DLD1 (cell line): ENCODE measurements at regions not wholly inside any gene's neighbourhood (a gene's known extent, or its start where the extent isn't known, plus 50 kb on each side); places are given as distances from the start of the nearest gene placed in this dataset.

Source experiments
- in situ Hi-C: cut with HindIII; loops from 2 replicates; pipeline ENCODE4 v1.10.0; 2017; ENCODE audit warnings: low sequenced_read_pairs

- in situ Hi-C loops: no loop called here
These were observed 50.1 kb upstream of the EFEMP1 start for GRCh38 chr2:55973673-55974072.

- in situ Hi-C loops: no loop called here
These were observed 53.1 kb upstream of the EFEMP1 start for GRCh38 chr2:55976681-55977080.

- in situ Hi-C loops: no loop called here
These were observed 61.8 kb upstream of the EFEMP1 start for GRCh38 chr2:55985406-55985805.

GRCh38 chr2:55986001-55986400 is 62.4 kb upstream of the EFEMP1 start:
- in situ Hi-C loops: no loop called here

GRCh38 chr2:55986700-55987440 is 63.3 kb upstream of the EFEMP1 start:
- in situ Hi-C loops: no loop called here

- in situ Hi-C loops: no loop called here
These were observed 65.8 kb upstream of the EFEMP1 start for GRCh38 chr2:55989405-55989804.

- in situ Hi-C loops: no loop called here
These were observed 68.9 kb upstream of the EFEMP1 start for GRCh38 chr2:55992455-55992854.

GRCh38 chr2:55993685-55994084 is 70.1 kb upstream of the EFEMP1 start:
- in situ Hi-C loops: no loop called here

GRCh38 chr2:55995211-55995610 is 71.6 kb upstream of the EFEMP1 start:
- in situ Hi-C loops: no loop called here

GRCh38 chr2:55995902-55996301 is 72.3 kb upstream of the EFEMP1 start:
- in situ Hi-C loops: no loop called here

GRCh38 chr2:55999231-55999630 is 75.6 kb upstream of the EFEMP1 start:
- in situ Hi-C loops: no loop called here

GRCh38 chr2:55999790-56000189 is 76.2 kb upstream of the EFEMP1 start:
- in situ Hi-C loops: no loop called here

GRCh38 chr2:56001947-56002346 is 78.4 kb upstream of the EFEMP1 start:
- in situ Hi-C loops: no loop called here

GRCh38 chr2:56008661-56009431 is 85.3 kb upstream of the EFEMP1 start:
- in situ Hi-C loops: no loop called here

- in situ Hi-C loops: no loop called here
These were observed 86.3 kb upstream of the EFEMP1 start for GRCh38 chr2:56009758-56010458.

GRCh38 chr2:56011624-56012023 is 88.0 kb upstream of the EFEMP1 start:
- in situ Hi-C loops: no loop called here

GRCh38 chr2:56012221-56012765 is 88.7 kb upstream of the EFEMP1 start:
- in situ Hi-C loops: no loop called here

GRCh38 chr2:56013475-56013874 is 89.9 kb upstream of the EFEMP1 start:
- in situ Hi-C loops: no loop called here

- in situ Hi-C loops: no loop called here
These were observed 90.6 kb upstream of the EFEMP1 start for GRCh38 chr2:56014046-56014730.

GRCh38 chr2:56015711-56016115 is 92.1 kb upstream of the EFEMP1 start:
- in situ Hi-C loops: no loop called here

GRCh38 chr2:56017784-56018183 is 94.2 kb upstream of the EFEMP1 start:
- in situ Hi-C loops: no loop called here
